MCF 10A (cell line): ENCODE measurements at regions not wholly inside any gene's neighbourhood (a gene's known extent, or its start where the extent isn't known, plus 50 kb on each side); places are given as distances from the start of the nearest gene placed in this dataset.

ENCODE experiments used
- BruUV-seq: library from RNA; stranded (reverse); fragments of 400-500 nt; replicated peaks from 2 replicates; lab custom pipeline; 2021; lab: Mats Ljungman, UMichigan
- CTCF ChIA-PET: fragments of 300-600 bp; sonication (Branson Sonifier 250); formaldehyde crosslinking; extraction: SDS; loops from one replicate; lab custom pipeline; 2021; ENCODE audit warnings: antibody characterized with exemption, inconsistent platforms; lab: Yijun Ruan, JAX
- POLR2A ChIA-PET: fragments of 300-600, 350-650 bp; sonication (Branson Sonifier 250); formaldehyde crosslinking; extraction: SDS; loops from one replicate; lab custom pipeline; 2020; ENCODE audit warnings: antibody characterized with exemption, inconsistent platforms; lab: Yijun Ruan, JAX
- DNase-seq: peaks from one replicate; pipeline ENCODE4 v3.0.0-alpha.2; 2018; ENCODE audit not compliant: unreplicated experiment
- H3K27ac Mint-ChIP-seq: one replicate; pipeline ENCODE4 v1.8.0; 2022; ENCODE audit warnings: mild to moderate bottlenecking, low read depth, mixed read lengths; ENCODE audit not compliant: unreplicated experiment
- H3K27me3 Mint-ChIP-seq: one replicate; pipeline ENCODE4 v1.8.0; 2022; ENCODE audit warnings: mixed read lengths; ENCODE audit not compliant: insufficient read depth, unreplicated experiment
- H3K36me3 Mint-ChIP-seq: one replicate; pipeline ENCODE4 v1.8.0; 2022; ENCODE audit warnings: mild to moderate bottlenecking, moderate library complexity, mixed read lengths; ENCODE audit not compliant: insufficient read depth, unreplicated experiment
- H3K4me1 Mint-ChIP-seq: one replicate; pipeline ENCODE4 v1.8.0; 2022; ENCODE audit warnings: mixed read lengths; ENCODE audit not compliant: insufficient read depth, unreplicated experiment
- H3K4me3 Mint-ChIP-seq: one replicate; pipeline ENCODE4 v1.8.0; 2022; ENCODE audit warnings: mild to moderate bottlenecking, moderate library complexity, mixed read lengths; ENCODE audit not compliant: unreplicated experiment
- H3K9me3 Mint-ChIP-seq: one replicate; pipeline ENCODE4 v1.8.0; 2022; ENCODE audit warnings: mixed read lengths; ENCODE audit not compliant: unreplicated experiment
- CTCF ChIP-seq: fragments of 200-600 bp; IDR thresholded peaks from one replicate; pipeline ENCODE4 v1.8.0; 2022; ENCODE audit warnings: antibody characterized with exemption, mild to moderate bottlenecking; ENCODE audit not compliant: unreplicated experiment
- intact Hi-C: fragments of 100-400 bp; cut with micrococcal nuclease; formaldehyde crosslinking; loops from 2 replicates; pipeline ENCODE4 v1.14.1; 2022

- Mint-ChIP-seq H3K36me3 (no peaks in the 10 kb centered on the region), H3K9me3 (no peaks in the 10 kb centered on the region), H3K27me3 (no peaks in the 10 kb centered on the region), H3K4me3 (no peak overlapping the region), H3K4me1 (no peaks in the 10 kb centered on the region), H3K27ac (no peak overlapping the region)
- no TSS peak for BruUV-seq
- ChIA-PET CTCF (interaction anchor here (0.7 to 4.7 kb wide), 21 partner anchors 10 to 916 kb away, joined by 3 to 20 read pairs (median 4); no protein-coding TSS in a partner anchor), POLR2A (interaction anchor here (0.7 to 1.0 kb wide), 3 partner anchors 17 to 70 kb away, joined by 3 to 6 read pairs (median 3); no protein-coding TSS in a partner anchor)
- peak; percentile 56 for DNase-seq
- TF ChIP-seq CTCF: peak; percentile 68
- intact Hi-C loops: loop anchor here (1.0 to 2.0 kb wide), 3 partner anchors 106 to 906 kb away; no protein-coding TSS in a partner anchor
These were observed 279.3 kb upstream of the DDHD1 start for GRCh38 chr14:53432378-53432802.

GRCh38 chr14:53430870-53431269 lies 277.7 kb upstream of the DDHD1 start:
- no peak for TF ChIP-seq CTCF
- peak overlapping the region; percentile 71 for H3K27ac Mint-ChIP-seq
- intact Hi-C loops: no loop called here
- no peaks in the 10 kb centered on the region for H3K9me3 Mint-ChIP-seq
- no TSS peak for BruUV-seq
- ChIA-PET POLR2A (interaction anchor here (0.7 kb wide), 1 partner anchor 20 kb away, joined by 3 read pairs; no protein-coding TSS in a partner anchor), CTCF (interaction anchor here (0.5 to 4.7 kb wide), 15 partner anchors 10 to 962 kb away, joined by 3 to 20 read pairs (median 3); no protein-coding TSS in a partner anchor)
- H3K27me3 Mint-ChIP-seq: no peaks in the 10 kb centered on the region
- no peak overlapping the region for H3K4me3 Mint-ChIP-seq
- H3K4me1 Mint-ChIP-seq: no peaks in the 10 kb centered on the region
- no peak for DNase-seq
- H3K36me3 Mint-ChIP-seq: no peaks in the 10 kb centered on the region

- TF ChIP-seq CTCF: peak; percentile 36
- Mint-ChIP-seq H3K27ac (no peak overlapping the region), H3K4me1 (no peaks in the 10 kb centered on the region), H3K9me3 (peaks cover 20% of the 10 kb centered on the region), H3K27me3 (no peaks in the 10 kb centered on the region), H3K36me3 (no peaks in the 10 kb centered on the region), H3K4me3 (no peak overlapping the region)
- ChIA-PET POLR2A (interaction anchor here (0.7 kb wide), 1 partner anchor 545 kb away, joined by 3 read pairs; no protein-coding TSS in a partner anchor), CTCF (interaction anchor here (0.6 to 1.0 kb wide), 14 partner anchors 18 to 941 kb away, joined by 3 to 8 read pairs (median 3); no protein-coding TSS in a partner anchor)
- intact Hi-C loops: no loop called here
- no TSS peak for BruUV-seq
- DNase-seq: peak; percentile 64
These were observed 259.9 kb upstream of the DDHD1 start for GRCh38 chr14:53412819-53413675.

- intact Hi-C loops: no loop called here
- ChIA-PET POLR2A (no interaction called here), CTCF (interaction anchor here (0.6 to 1.0 kb wide), 3 partner anchors 18 to 22 kb away, joined by 3 to 4 read pairs (median 4); no protein-coding TSS in a partner anchor)
- DNase-seq: no peak
- no peak for TF ChIP-seq CTCF
- Mint-ChIP-seq H3K4me3 (no peak overlapping the region), H3K27ac (no peak overlapping the region), H3K36me3 (no peaks in the 10 kb centered on the region), H3K9me3 (peaks cover 2% of the 10 kb centered on the region), H3K27me3 (no peaks in the 10 kb centered on the region), H3K4me1 (no peaks in the 10 kb centered on the region)
- no TSS peak for BruUV-seq
These were observed 258.0 kb upstream of the DDHD1 start for GRCh38 chr14:53411125-53411524.
